ENCODE measurements at regions not wholly inside any gene's neighbourhood (a gene's known extent, or its start where the extent isn't known, plus 50 kb on each side); places are given as distances from the start of the nearest gene placed in this dataset.

GRCh38 chr11:10916665-10917064 is 58.8 kb upstream of the ZBED5 start:
- no peak for TF ChIP-seq CTCF (conservative IDR thresholded peaks at IDR 0.05; ENCODE audit: low read length)
- TF ChIP-seq EZH2phosphoT487 (IDR thresholded peaks at IDR 0.05; ENCODE audit: borderline replicate concordance, low read depth, low read length) = no peak

Data from OCI-LY7 (cell line).